Esophagus muscularis mucosa (tissue), 4 donors: ENCODE measurements at regions not wholly inside any gene's neighbourhood (a gene's known extent, or its start where the extent isn't known, plus 50 kb on each side); places are given as distances from the start of the nearest gene placed in this dataset.
"Not testable (repeated sequence)": the region's sequence is repeated elsewhere in the genome, so short reads cannot be mapped to it uniquely, and the experiment has no call there.

ENCODE experiments used
- DNase-seq: peaks from one replicate; pipeline ENCODE4 v3.0.0-alpha.2; 2017; ENCODE audit errors: extremely low spot score
- H3K27ac ChIP-seq, 4 donors: fragments of 200-600 bp; sonication (generic); replicated peaks in 1 of 4; 1 replicate in 3 of 4; 2 replicates in 1 of 4; pipeline ENCODE4 v1.5.1; 2016 to 2019; ENCODE audit warnings: mild to moderate bottlenecking in 1 of 4
- H3K27me3 ChIP-seq, 4 donors: fragments of 200-600 bp; sonication (generic); one replicate each; pipeline versions ENCODE4 v1.5.1 to v1.6.0; 2016 to 2019
- H3K36me3 ChIP-seq, 4 donors: fragments of 200-600 bp; sonication (generic); one replicate each; pipeline ENCODE4 v1.5.1; 2016 to 2019
- H3K4me1 ChIP-seq, 4 donors: fragments of 200-600 bp; sonication (generic); one replicate each; pipeline ENCODE4 v1.5.1; 2016 to 2019
- H3K4me3 ChIP-seq, 4 donors: fragments of 200-600 bp; sonication (generic); 1 replicate in 2 of 4; 2 replicates in 2 of 4; pipeline ENCODE4 v1.5.1; 2016 to 2019; ENCODE audit warnings: mild to moderate bottlenecking in 4 of 4, moderate library complexity in 1 of 4
- H3K9me3 ChIP-seq, 4 donors: fragments of 200-600 bp; sonication (generic); 1 replicate in 3 of 4; 2 replicates in 1 of 4; pipeline ENCODE4 v1.5.1; 2016 to 2019
- EP300 ChIP-seq: sonication (generic); formaldehyde crosslinking; IDR thresholded peaks from one replicate; pipeline ENCODE4 v1.6.1; 2017; ENCODE audit warnings: antibody characterized with exemption
- POLR2A ChIP-seq: fragments of 450-650 bp; IDR thresholded peaks from one replicate; pipeline ENCODE4 v1.6.1; 2017; ENCODE audit warnings: antibody characterized with exemption, moderate library complexity, mild to moderate bottlenecking, low read depth
- POLR2AphosphoS5 ChIP-seq, 2 donors: sonication (generic); formaldehyde crosslinking; IDR thresholded peaks; one replicate each; pipeline ENCODE4 v1.6.1; 2017; ENCODE audit warnings: antibody characterized with exemption in 2 of 2
- WGBS: methylation state at CpG from one replicate; pipeline ENCODE4 v1.1.5; 2018; 5-methylcytosine and 5-hydroxymethylcytosine counted together
- intact Hi-C: fragments of 100-400 bp; cut with DNase I; formaldehyde crosslinking; loops from one replicate; pipeline ENCODE4 v1.15.1; 2023
- TF ChIP-seq, protein P1 (sequence below), 3 experiments: fragments of 200-600 bp in 2 of 3; fragments of 450-650 bp in 1 of 3; sonication (generic) in 2 of 3; IDR thresholded peaks; one replicate each; pipeline ENCODE4 v1.5.1; 2017 to 2019; ENCODE audit warnings: antibody characterized with exemption in 3 of 3, mild to moderate bottlenecking in 2 of 3, moderate library complexity in 1 of 3

- Histone ChIP-seq H3K36me3 (no peaks in the 10 kb centered on the region), H3K4me3 (no peak overlapping the region), H3K27ac (no peak overlapping the region), H3K9me3 (no peaks in the 10 kb centered on the region), H3K27me3 (no peaks in the 10 kb centered on the region), H3K4me1 (no peaks in the 10 kb centered on the region)
- TF ChIP-seq POLR2A (no peak), POLR2AphosphoS5 (IDR thresholded peaks at IDR 0.05) (no peak), EP300 (no peak)
- TF ChIP-seq, protein P1, sequence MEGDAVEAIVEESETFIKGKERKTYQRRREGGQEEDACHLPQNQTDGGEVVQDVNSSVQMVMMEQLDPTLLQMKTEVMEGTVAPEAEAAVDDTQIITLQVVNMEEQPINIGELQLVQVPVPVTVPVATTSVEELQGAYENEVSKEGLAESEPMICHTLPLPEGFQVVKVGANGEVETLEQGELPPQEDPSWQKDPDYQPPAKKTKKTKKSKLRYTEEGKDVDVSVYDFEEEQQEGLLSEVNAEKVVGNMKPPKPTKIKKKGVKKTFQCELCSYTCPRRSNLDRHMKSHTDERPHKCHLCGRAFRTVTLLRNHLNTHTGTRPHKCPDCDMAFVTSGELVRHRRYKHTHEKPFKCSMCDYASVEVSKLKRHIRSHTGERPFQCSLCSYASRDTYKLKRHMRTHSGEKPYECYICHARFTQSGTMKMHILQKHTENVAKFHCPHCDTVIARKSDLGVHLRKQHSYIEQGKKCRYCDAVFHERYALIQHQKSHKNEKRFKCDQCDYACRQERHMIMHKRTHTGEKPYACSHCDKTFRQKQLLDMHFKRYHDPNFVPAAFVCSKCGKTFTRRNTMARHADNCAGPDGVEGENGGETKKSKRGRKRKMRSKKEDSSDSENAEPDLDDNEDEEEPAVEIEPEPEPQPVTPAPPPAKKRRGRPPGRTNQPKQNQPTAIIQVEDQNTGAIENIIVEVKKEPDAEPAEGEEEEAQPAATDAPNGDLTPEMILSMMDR (IDR thresholded peaks at IDR 0.05): no peak
- intact Hi-C loops: no loop called here
- DNase-seq: no peak
- WGBS: 77% methylated on average over 6 of the region's 6 CpGs
These were observed 1037.9 kb upstream of the DDX18 start for GRCh38 chr2:116776556-116776955.

DNA sequence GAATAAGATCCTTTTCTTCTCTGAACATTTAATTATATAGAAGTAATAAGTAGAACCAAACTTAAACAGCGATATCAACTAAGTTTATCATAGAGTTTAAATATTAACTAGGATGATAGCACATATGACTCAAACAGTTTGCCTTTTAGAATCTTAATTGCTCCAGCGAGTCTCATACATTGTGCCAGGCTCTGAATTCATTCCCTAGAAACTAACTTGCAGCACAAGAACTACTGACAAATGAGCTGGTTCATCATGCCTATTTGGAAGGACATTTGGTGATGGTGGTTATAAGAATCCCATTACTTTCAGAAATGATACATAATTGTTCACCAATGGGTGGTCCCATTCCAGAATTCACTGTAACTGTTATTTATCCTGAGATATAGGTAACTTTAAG lies 1026.6 kb upstream of the DDX18 start:
- Histone ChIP-seq H3K9me3 (no peaks in the 10 kb centered on the region), H3K27ac (no peak overlapping the region), H3K36me3 (no peaks in the 10 kb centered on the region), H3K4me1 (no peaks in the 10 kb centered on the region), H3K27me3 (no peaks in the 10 kb centered on the region), H3K4me3 (no peak overlapping the region)
- TF ChIP-seq POLR2AphosphoS5 (IDR thresholded peaks at IDR 0.05): no peak
- no peak for TF ChIP-seq POLR2A
- TF ChIP-seq EP300: no peak
- TF ChIP-seq, protein P1 (IDR thresholded peaks at IDR 0.05): no peak
- WGBS: 72% methylated on average over 2 of the region's 2 CpGs
- no peak for DNase-seq
- intact Hi-C loops: no loop called here

DNA sequence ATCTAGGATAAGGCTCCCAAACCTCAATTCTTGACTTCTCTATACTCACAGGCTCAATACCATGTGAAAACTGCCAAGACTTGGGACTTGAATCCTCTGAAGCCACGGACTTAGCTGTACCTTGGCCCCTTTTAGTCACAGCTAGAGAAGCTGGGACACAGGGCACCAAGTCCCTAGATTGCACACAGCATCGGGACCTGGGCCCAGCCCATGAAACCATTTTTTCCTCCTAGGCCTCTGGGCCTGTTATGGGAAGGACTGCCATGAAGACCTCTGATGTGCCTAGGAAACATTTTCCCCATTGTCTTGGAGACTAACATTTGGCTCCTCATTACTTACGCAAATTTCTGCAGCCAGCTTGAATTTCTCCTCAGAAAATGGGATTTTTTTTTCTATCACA lies 1011.8 kb upstream of the DDX18 start:
- TF ChIP-seq, protein P1 (IDR thresholded peaks at IDR 0.05): no peak
- TF ChIP-seq POLR2A (no peak), POLR2AphosphoS5 (IDR thresholded peaks at IDR 0.05) (no peak), EP300 (no peak)
- 63% methylated on average over 3 of the region's 3 CpGs for WGBS
- no peak overlapping the region for H3K27ac ChIP-seq
- H3K4me1 ChIP-seq: no peaks in the 10 kb centered on the region
- DNase-seq: no peak
- H3K36me3 ChIP-seq: no peaks in the 10 kb centered on the region
- no peak overlapping the region for H3K4me3 ChIP-seq
- H3K9me3 ChIP-seq: peaks cover 0 to 11% (median 6%) of the 10 kb centered on the region in 4 donors
- no peaks in the 10 kb centered on the region for H3K27me3 ChIP-seq
- intact Hi-C loops: no loop called here

- no peak overlapping the region for H3K4me3 ChIP-seq
- WGBS: 73% methylated on average over 2 of the region's 2 CpGs
- peaks cover 0 to 11% (median 6%) of the 10 kb centered on the region in 4 donors for H3K9me3 ChIP-seq
- no peak for DNase-seq
- H3K27me3 ChIP-seq: no peaks in the 10 kb centered on the region
- intact Hi-C loops: no loop called here
- H3K36me3 ChIP-seq: no peaks in the 10 kb centered on the region
- no peaks in the 10 kb centered on the region for H3K4me1 ChIP-seq
- TF ChIP-seq POLR2AphosphoS5 (IDR thresholded peaks at IDR 0.05): no peak
- TF ChIP-seq EP300: no peak
- TF ChIP-seq, protein P1 (IDR thresholded peaks at IDR 0.05): no peak
- TF ChIP-seq POLR2A: no peak
- H3K27ac ChIP-seq: no peak overlapping the region
These were observed 1009.6 kb upstream of the DDX18 start for GRCh38 chr2:116804901-116805300.

DNA sequence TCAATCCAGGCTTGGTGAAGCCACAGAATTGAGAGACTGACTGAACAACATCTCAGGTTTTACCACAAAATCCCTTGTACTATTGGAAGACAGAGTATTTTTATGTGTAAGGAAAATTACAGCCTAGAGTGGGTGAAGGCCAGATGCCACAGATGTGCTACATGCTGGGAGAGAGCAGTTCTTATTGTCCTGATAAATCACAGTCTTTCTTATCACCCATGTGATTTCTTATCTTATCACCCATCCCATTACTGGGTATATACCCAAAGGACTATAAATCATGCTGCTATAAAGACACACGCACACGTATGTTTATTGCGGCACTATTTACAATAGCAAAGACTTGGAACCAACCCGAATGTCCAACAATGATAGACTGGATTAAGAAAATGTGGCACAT lies 1008.0 kb upstream of the DDX18 start:
- DNase-seq, H3K4me1 ChIP-seq: not testable (repeated sequence)

More for the DNA sequence above, 1008.0 kb upstream of the DDX18 start:
- intact Hi-C loops, H3K27ac ChIP-seq, H3K27me3 ChIP-seq, H3K36me3 ChIP-seq, H3K4me3 ChIP-seq: not testable (repeated sequence)
- WGBS: 90% methylated on average over 4 of the region's 4 CpGs
- H3K9me3 ChIP-seq: peaks cover 0 to 11% (median 6%) of the 10 kb centered on the region in 4 donors
